ENCODE measurements at regions not wholly inside any gene's neighbourhood (a gene's known extent, or its start where the extent isn't known, plus 50 kb on each side); places are given as distances from the start of the nearest gene placed in this dataset.

- no peaks in the 10 kb centered on the region for H3K27me3 Mint-ChIP-seq (ENCODE audit: low read depth)
- H3K9me3 Mint-ChIP-seq = peaks cover 6% of the 10 kb centered on the region
Observed at GRCh38 chr13:21964686-21965085, 293.8 kb downstream of the FGF9 start.

GRCh38 chr13:21965095-21965494 is 294.2 kb downstream of the FGF9 start:
- Mint-ChIP-seq H3K4me1 (peaks cover 8% of the 10 kb centered on the region), H3K27ac (ENCODE audit: unreplicated experiment) (no peak overlapping the region), H3K9me3 (peaks cover 4% of the 10 kb centered on the region), H3K27me3 (ENCODE audit: low read depth) (no peaks in the 10 kb centered on the region), H3K36me3 (ENCODE audit: low read depth) (peaks cover 5% of the 10 kb centered on the region), H3K4me3 (no peak overlapping the region)
- no peak for TF ChIP-seq CTCF (conservative IDR thresholded peaks at IDR 0.05)
- no peak for DNase-seq (ENCODE audit: low read depth, low spot score)

More at GRCh38 chr13:21964686-21965085, 293.8 kb downstream of the FGF9 start:
- DNase-seq (ENCODE audit: low read depth, low spot score) = no peak
- Mint-ChIP-seq H3K4me3 (no peak overlapping the region), H3K36me3 (ENCODE audit: low read depth) (peaks cover 5% of the 10 kb centered on the region), H3K4me1 (peaks cover 8% of the 10 kb centered on the region), H3K27ac (ENCODE audit: unreplicated experiment) (peak overlapping the region; percentile 48)
- no peak for TF ChIP-seq CTCF (conservative IDR thresholded peaks at IDR 0.05)

GRCh38 chr13:21966014-21966413 is 295.1 kb downstream of the FGF9 start:
- no peak for TF ChIP-seq CTCF (conservative IDR thresholded peaks at IDR 0.05)
- Mint-ChIP-seq H3K27me3 (ENCODE audit: low read depth) (no peaks in the 10 kb centered on the region), H3K9me3 (peaks cover 4% of the 10 kb centered on the region), H3K36me3 (ENCODE audit: low read depth) (peaks cover 4% of the 10 kb centered on the region), H3K27ac (ENCODE audit: unreplicated experiment) (no peak overlapping the region), H3K4me3 (no peak overlapping the region), H3K4me1 (peaks cover 8% of the 10 kb centered on the region)
- DNase-seq (ENCODE audit: low read depth, low spot score) = no peak

GRCh38 chr13:21967871-21968270 is 297.0 kb downstream of the FGF9 start:
- H3K9me3 Mint-ChIP-seq = no peaks in the 10 kb centered on the region
- H3K4me1 Mint-ChIP-seq = peaks cover 8% of the 10 kb centered on the region
- no peak for TF ChIP-seq CTCF (conservative IDR thresholded peaks at IDR 0.05)
- H3K27me3 Mint-ChIP-seq (ENCODE audit: low read depth) = no peaks in the 10 kb centered on the region
- no peak overlapping the region for H3K4me3 Mint-ChIP-seq
- DNase-seq (ENCODE audit: low read depth, low spot score) = no peak
- H3K36me3 Mint-ChIP-seq (ENCODE audit: low read depth) = no peaks in the 10 kb centered on the region
- no peak overlapping the region for H3K27ac Mint-ChIP-seq (ENCODE audit: unreplicated experiment)

- Mint-ChIP-seq H3K9me3 (no peaks in the 10 kb centered on the region), H3K4me3 (no peak overlapping the region), H3K27me3 (ENCODE audit: low read depth) (no peaks in the 10 kb centered on the region), H3K36me3 (ENCODE audit: low read depth) (no peaks in the 10 kb centered on the region), H3K4me1 (peaks cover 8% of the 10 kb centered on the region), H3K27ac (ENCODE audit: unreplicated experiment) (no peak overlapping the region)
- no peak for TF ChIP-seq CTCF (conservative IDR thresholded peaks at IDR 0.05)
- no peak for DNase-seq (ENCODE audit: low read depth, low spot score)
Observed at GRCh38 chr13:21970172-21970571, 299.3 kb downstream of the FGF9 start.

- TF ChIP-seq CTCF (conservative IDR thresholded peaks at IDR 0.05) = no peak
- Mint-ChIP-seq H3K36me3 (ENCODE audit: low read depth) (no peaks in the 10 kb centered on the region), H3K4me3 (no peak overlapping the region), H3K4me1 (peaks cover 3% of the 10 kb centered on the region), H3K27me3 (ENCODE audit: low read depth) (no peaks in the 10 kb centered on the region), H3K27ac (ENCODE audit: unreplicated experiment) (no peak overlapping the region), H3K9me3 (no peaks in the 10 kb centered on the region)
- DNase-seq (ENCODE audit: low read depth, low spot score) = no peak
Observed at GRCh38 chr13:21970918-21971317, 300.0 kb downstream of the FGF9 start.
